OCI-LY3 (cell line): ENCODE measurements at regions not wholly inside any gene's neighbourhood (a gene's known extent, or its start where the extent isn't known, plus 50 kb on each side); places are given as distances from the start of the nearest gene placed in this dataset.
A peak's percentile ranks its signal among the peaks of the same experiment; 100 is the strongest.

Experiments used
- H2AFZ ChIP-seq: fragments of 200-600, 300-600 bp; shearing (Covaris generic); 2 replicates; pipeline ENCODE4 v1.6.0; 2014; ENCODE audit warnings: antibody characterized with exemption, low read depth, low read length
- H3K27ac ChIP-seq: fragments of 200-600, 300-600 bp; sonication (generic); 2 replicates; pipeline ENCODE4 v1.5.1; 2014; ENCODE audit warnings: mild to moderate bottlenecking, low read length, moderate library complexity, mixed read lengths
- H3K27me3 ChIP-seq: fragments of 200-600, 300-600 bp; sonication (generic); 2 replicates; pipeline ENCODE4 v1.6.1; 2014; ENCODE audit warnings: low read depth, low read length, mixed read lengths
- H3K36me3 ChIP-seq: fragments of 200-600, 300-600 bp; sonication (generic); replicated peaks from 2 replicates; pipeline ENCODE3; 2014; ENCODE audit warnings: low read depth, low read length, mixed read lengths
- H3K4me1 ChIP-seq: fragments of 300-600, 200-600 bp; sonication (generic); 2 replicates; pipeline ENCODE4 v1.6.1; 2014; ENCODE audit warnings: low read length, mixed read lengths
- H3K4me2 ChIP-seq: fragments of 200-600, 300-600 bp; sonication (generic); 2 replicates; pipeline ENCODE4 v1.6.1; 2014; ENCODE audit warnings: low read length, mixed read lengths
- H3K4me3 ChIP-seq: fragments of 300-600, 200-600 bp; sonication (generic); 2 replicates; pipeline ENCODE4 v1.5.1; 2014; ENCODE audit warnings: antibody characterized with exemption, mild to moderate bottlenecking, low read length, moderate library complexity
- H3K79me2 ChIP-seq: fragments of 300-600, 200-600 bp; shearing (Covaris generic); 2 replicates; pipeline ENCODE4 v1.6.1; 2014; ENCODE audit warnings: mild to moderate bottlenecking, low read length, mixed read lengths
- H3K9ac ChIP-seq: fragments of 300-600, 200-600 bp; shearing (Covaris generic); 2 replicates; pipeline ENCODE4 v1.6.0; 2014; ENCODE audit warnings: mild to moderate bottlenecking, low read length, moderate library complexity
- H3K9me3 ChIP-seq: fragments of 200-600, 300-600 bp; shearing (Covaris generic); 2 replicates; pipeline ENCODE4 v1.6.1; 2014; ENCODE audit warnings: low read length, mixed read lengths; ENCODE audit not compliant: insufficient read depth
- H4K20me1 ChIP-seq: fragments of 200-600, 300-600 bp; sonication (generic); 2 replicates; pipeline ENCODE4 v1.6.1; 2016; ENCODE audit warnings: low read length, mixed read lengths; ENCODE audit not compliant: insufficient read depth
- CTCF ChIP-seq: fragments of 200-600, 300-600 bp; sonication (generic); IDR thresholded peaks from 2 replicates; pipeline ENCODE4 v1.5.1; 2014; ENCODE audit warnings: antibody characterized with exemption, low read length, low read depth
- EZH2phosphoT487 ChIP-seq: fragments of 200-600 bp; shearing (Covaris generic); IDR thresholded peaks from 2 replicates; pipeline ENCODE4 v1.6.1; 2018; ENCODE audit warnings: antibody characterized with exemption, mixed run types, low read depth

DNA sequence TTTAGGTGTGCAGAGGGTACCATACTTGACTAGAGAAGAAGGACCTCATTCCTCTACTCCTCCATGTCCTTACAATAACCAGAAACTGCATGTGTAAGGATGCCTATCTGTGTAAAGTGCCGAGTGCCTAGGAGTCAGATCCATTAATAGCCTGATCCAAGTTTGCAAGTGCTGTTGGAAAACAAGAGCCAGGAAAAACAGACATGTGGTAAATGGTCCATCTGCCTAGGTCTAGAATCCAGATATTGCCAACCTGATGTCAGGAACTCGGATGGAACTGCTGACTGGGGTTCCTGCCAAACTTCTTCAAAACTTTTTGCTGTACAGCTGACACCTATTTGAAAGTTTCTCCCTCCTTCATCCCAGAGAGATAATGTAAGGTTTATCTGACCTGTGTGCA is 239.4 kb upstream of the CAMK1G start:
- TF ChIP-seq EZH2phosphoT487, result no peak
- no peak for TF ChIP-seq CTCF
- Histone ChIP-seq H3K27me3 (0 out of 2 replicates have a peak, but pooled peaks cover 9% of the 10 kb centered on the region), H4K20me1 (no peaks in the 10 kb centered on the region), H3K9ac (no peak overlapping the region), H3K27ac (no peak overlapping the region), H3K79me2 (no peaks in the 10 kb centered on the region), H3K36me3 (no peaks in the 10 kb centered on the region), H3K4me3 (no peak overlapping the region), H3K4me2 (no peak overlapping the region), H2AFZ (no peak overlapping the region), H3K9me3 (no peaks in the 10 kb centered on the region), H3K4me1 (peaks cover 10% of the 10 kb centered on the region)

DNA sequence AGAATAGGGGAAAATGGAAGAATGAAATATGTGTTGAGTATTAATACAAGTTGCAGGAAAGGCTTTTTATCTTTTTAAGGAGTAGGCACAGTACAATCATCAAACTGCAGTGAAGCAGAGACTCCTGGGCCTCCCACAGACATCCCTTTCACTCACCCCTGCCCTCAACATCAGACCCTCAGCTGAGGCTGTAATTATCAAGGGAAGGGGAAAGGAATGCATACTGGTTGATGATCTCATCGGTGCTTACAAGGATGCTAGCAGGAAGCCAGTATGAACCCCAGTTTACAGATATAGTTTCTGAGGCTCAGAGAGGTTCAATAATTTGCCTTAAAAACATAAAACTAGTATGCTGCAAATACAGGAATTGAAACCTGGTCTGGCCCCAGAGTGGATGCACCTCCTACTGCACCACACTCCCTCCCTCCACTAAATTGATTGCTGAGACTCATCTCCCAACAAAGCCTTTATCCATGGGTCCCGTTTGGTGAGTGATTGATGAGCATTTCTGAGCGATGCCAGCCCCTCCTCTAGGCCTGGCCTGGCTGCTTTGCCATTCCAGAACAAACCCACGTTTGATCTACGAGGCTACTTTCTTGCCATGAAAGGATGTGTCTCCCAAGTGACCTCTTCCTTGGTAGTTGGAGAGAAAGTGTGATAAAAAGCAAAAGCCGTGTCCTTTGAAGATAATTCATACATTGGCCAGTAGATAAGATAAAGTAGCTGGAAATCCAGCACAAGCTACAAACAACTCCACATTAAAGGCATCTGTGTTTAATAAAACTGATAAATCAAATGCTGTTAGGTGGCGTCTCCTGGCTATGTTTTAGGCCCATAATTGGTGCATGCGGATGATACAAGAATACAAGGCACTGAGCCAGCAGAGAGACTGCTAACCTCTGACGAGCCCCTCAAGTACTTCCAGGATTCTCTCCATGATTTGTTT is 233.9 kb upstream of the CAMK1G start:
- no peak overlapping the region for H3K4me3 ChIP-seq
- TF ChIP-seq EZH2phosphoT487 (no peak), CTCF (no peak)
- no peaks in the 10 kb centered on the region for H4K20me1 ChIP-seq
- H2AFZ ChIP-seq, result no peak overlapping the region
- no peaks in the 10 kb centered on the region for H3K9me3 ChIP-seq
- no peaks in the 10 kb centered on the region for H3K27me3 ChIP-seq
- no peak overlapping the region for H3K27ac ChIP-seq
- peaks cover 10% of the 10 kb centered on the region for H3K4me1 ChIP-seq
- H3K4me2 ChIP-seq, result no peak overlapping the region
- H3K79me2 ChIP-seq, result no peaks in the 10 kb centered on the region
- no peaks in the 10 kb centered on the region for H3K36me3 ChIP-seq
- no peak overlapping the region for H3K9ac ChIP-seq

DNA sequence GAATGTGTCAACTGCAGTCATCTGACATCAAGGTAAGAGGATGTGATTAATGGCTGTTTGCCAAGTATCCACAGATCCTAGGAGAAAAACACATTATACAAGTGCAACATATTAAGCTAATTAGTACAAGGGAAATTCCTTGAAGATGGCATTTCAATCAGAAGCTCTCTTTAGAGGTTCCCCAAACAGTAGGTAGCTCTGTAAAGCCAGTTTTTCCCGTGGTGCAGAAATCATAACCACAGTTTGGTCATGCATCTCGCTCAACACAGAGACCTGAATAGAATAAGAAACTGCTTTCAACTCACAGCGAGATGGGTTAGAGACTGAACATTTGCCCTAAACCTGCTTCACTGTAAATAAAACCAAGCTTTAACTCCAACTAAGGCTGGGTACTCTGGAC is 230.5 kb upstream of the CAMK1G start:
- no peak overlapping the region for H3K9ac ChIP-seq
- no peak overlapping the region for H3K27ac ChIP-seq
- no peaks in the 10 kb centered on the region for H3K9me3 ChIP-seq
- peaks cover 10% of the 10 kb centered on the region for H3K4me1 ChIP-seq
- H3K4me3 ChIP-seq, result no peak overlapping the region
- H3K79me2 ChIP-seq, result no peaks in the 10 kb centered on the region
- H4K20me1 ChIP-seq, result no peaks in the 10 kb centered on the region
- TF ChIP-seq CTCF, result no peak
- no peak for TF ChIP-seq EZH2phosphoT487
- H2AFZ ChIP-seq, result no peak overlapping the region
- no peaks in the 10 kb centered on the region for H3K27me3 ChIP-seq
- no peaks in the 10 kb centered on the region for H3K36me3 ChIP-seq
- no peak overlapping the region for H3K4me2 ChIP-seq

DNA sequence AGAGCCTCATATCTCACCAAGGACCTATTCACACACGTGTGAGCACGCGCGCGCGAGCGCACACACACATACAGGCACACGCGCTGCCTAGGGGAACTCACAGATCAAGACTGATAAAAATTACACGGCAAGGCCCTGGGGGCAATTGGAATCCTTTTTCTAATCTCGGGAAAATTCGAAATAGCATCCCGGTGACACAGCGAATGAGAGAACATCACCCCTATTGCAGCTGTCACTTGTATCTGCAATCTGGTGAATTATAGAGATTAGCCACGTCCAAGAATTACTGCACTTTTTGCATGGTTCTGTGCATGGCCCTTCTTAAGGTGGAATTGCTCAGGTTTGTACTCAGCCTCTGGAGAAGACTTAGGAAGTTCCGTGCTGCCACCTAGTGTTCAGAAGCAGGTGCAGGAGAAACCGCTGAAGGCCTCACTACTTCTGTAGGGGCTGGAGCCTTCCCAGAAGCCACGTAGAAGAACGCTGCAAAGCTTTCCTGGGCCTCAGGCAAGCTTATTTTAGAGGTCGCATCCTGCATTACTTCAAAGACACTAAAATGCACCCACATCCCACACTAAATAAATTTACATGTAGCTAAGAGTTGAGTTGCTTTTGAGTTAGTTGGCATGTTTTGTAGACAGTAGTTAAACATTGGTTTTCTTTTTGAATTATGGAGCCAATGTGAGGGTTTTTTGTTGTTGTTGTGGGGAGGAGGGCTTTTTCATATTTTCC is 229.2 kb upstream of the CAMK1G start:
- H3K27ac ChIP-seq, result no peak overlapping the region
- no peaks in the 10 kb centered on the region for H3K9me3 ChIP-seq
- H3K4me3 ChIP-seq, result no peak overlapping the region
- no peak overlapping the region; the same call in 1 of the 2 replicates for H2AFZ ChIP-seq
- no peaks in the 10 kb centered on the region for H4K20me1 ChIP-seq
- H3K79me2 ChIP-seq, result no peaks in the 10 kb centered on the region
- H3K27me3 ChIP-seq, result peaks cover 8% of the 10 kb centered on the region; the same call in 1 of the 2 replicates
- peaks cover 6% of the 10 kb centered on the region for H3K4me1 ChIP-seq
- H3K4me2 ChIP-seq, result no peak overlapping the region
- TF ChIP-seq EZH2phosphoT487 (no peak), CTCF (peak; percentile 95)
- no peak overlapping the region for H3K9ac ChIP-seq
- no peaks in the 10 kb centered on the region for H3K36me3 ChIP-seq
